ENCODE measurements at regions not wholly inside any gene's neighbourhood (a gene's known extent, or its start where the extent isn't known, plus 50 kb on each side); places are given as distances from the start of the nearest gene placed in this dataset.
"Not testable (repeated sequence)": the region's sequence is repeated elsewhere in the genome, so short reads cannot be mapped to it uniquely, and the experiment has no call there.

DNA sequence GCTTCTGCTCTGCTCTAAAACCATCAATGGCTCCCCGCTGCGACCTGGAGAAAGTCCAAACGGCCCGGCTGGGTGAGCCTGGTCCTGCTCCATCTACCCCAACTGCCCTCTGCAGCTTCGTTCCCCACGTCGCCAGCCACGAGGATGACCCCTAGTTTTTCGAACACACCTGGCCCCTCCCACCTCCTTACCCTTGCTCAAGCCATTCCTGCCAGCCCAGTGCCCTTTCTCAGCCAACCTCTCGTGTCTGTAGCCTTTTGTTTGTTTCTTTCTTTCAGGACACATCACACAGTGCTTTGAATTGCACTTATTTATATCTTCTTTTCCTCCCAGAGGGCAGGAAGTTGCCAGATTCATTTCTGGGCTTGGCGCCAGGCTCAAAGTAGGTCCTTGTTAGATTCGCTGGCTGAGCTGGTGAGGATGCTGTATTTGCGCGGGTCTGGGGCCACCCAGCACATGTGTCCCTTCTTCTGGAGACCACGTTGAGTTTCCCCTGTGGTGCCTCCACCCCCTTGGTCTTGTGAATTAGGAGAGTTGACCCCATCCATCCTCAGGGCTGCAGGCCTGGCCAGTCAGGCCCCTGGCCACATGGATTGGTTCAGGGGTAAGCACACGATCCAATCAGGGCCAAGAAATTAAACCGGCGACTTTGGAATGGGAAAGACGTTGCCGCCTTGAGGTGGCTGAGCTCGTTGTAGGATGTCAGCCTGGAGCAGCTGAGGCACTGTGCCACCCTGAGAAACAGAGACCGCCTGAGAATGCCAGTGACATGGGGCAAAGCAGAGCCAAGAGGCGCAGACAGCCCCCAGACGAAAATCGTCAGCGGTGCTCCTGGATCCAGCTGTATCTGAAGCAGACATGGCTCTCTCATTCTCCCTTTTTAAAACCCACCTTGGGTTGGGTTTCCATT is 156.0 kb downstream of the CEBPB start:
- DNase-seq, result peak in 1 of 2 donors; percentile 67

GRCh38 chr20:50347284-50348063 is 156.8 kb downstream of the CEBPB start:
- no peak for DNase-seq

DNA sequence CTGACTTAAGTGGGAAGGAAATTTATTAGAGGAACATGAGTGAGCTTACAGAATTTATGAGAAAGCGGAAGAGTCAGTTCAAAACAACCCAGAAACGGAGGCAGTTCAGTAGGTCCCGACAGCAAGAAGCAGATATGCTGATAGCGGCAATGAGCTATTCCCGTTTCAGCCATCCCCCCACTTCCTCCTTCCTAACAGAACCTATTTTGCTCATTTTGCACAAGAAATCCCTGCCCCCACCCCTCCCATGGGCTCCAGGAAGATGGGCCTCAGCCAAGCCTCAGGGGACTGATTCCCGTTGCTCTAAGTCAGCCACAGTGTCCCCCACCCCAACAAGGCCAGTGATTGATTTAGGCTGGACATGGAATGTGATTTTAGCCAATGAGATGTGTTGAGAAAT is 157.5 kb downstream of the CEBPB start:
- no peak for DNase-seq

- DNase-seq, result no peak
Observed at GRCh38 chr20:50350510-50351249, 159.5 kb upstream of the PTPN1 start.

DNA sequence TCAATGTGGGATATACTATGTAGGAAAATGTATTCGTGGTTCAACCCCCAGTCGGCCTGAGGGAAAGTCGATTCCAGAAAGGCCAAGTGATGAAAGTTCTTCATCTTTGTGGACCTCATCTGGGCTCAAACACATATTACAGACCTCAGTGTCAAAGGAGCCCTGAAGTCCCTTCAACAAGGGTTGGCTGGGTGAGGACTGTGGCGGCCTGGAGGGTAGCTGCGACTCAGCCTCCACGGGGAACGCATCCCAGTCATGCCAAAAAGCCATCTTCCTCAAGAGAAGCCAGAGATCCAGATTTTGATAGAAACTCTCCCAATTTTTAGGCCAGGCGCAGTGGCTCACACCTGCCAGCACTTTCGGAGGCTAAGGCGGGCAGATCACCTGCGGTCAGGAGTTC is 158.6 kb upstream of the PTPN1 start:
- DNase-seq, result no peak

DNA sequence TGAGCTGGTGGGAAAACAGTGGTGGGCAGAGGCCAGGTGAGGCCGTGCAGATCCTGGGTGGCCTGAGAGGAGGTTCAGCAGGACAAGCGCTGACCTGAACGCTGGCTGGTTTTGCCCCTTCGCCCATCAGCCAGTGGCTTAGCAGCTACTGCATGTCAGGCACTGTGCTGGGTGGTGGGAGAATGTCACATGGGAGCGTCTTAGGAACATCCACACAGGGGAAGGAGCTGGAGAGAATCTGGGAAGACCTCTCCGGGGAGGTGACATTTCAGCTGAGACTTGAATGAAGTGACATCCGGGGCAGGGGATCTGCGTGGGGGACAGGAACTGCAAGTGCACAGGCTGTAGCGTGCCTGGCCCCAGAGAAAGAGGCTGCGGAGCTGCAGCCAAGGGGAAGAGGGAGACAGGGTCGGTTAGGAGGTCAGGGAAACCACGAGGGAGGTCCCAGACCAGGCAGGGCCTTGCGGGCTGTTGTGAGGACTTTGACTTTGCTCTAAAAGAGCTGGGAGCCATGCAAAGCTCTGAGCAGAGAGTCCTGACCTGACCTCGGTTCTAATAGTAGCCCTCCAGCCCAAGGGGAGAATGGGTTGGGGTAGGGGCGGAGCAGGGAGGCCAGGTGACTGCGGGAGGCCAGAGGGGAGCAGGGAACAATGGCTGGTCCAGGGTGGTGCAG is 156.8 kb upstream of the PTPN1 start:
- no peak for DNase-seq

- DNase-seq, result no peak
Observed at GRCh38 chr20:50354721-50355589, 155.2 kb upstream of the PTPN1 start.

DNA sequence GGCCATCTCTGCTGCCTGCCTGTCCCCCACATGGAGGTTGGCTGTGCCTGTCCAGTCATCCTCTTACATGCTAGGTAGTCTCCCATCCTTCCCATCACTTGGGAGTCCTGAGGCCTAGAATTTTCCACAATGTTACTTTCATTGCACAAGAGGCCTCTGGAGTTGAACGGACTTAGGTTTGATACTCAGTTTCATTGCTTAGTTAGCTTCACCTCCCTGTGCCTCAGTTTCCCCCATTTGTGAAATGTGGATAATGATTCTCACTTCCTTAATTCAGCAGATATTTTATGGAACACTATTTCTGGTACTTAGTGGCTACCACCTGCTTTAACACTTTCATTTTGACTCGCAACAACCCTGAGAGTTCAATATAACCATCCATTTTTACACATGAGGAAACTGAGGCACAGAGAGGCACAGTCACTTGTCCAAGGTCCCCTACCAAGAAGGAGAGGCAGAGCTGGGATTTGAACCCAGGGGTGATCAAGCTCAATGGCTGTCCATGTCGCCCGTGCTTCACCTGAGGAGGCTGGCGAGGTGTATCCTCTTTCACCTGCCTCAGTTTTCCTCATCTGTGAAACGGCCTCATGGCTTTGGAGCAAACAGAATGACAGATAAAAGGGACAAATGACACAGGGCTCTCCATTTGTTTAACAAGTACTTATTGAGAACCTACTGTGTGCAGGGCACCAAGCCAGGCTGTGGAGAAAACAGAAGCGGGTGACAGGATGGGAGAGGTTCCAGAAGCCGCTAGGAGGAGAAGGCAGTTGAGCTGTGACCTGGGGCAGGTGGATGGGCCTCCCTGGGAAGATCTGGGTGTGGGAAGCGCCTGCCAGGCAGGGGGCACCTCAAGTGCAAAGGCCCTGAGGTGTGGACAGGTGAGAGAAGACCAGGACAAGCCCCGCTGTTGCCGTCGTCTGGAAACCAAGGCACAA is 154.3 kb upstream of the PTPN1 start:
- no peak for DNase-seq

DNA sequence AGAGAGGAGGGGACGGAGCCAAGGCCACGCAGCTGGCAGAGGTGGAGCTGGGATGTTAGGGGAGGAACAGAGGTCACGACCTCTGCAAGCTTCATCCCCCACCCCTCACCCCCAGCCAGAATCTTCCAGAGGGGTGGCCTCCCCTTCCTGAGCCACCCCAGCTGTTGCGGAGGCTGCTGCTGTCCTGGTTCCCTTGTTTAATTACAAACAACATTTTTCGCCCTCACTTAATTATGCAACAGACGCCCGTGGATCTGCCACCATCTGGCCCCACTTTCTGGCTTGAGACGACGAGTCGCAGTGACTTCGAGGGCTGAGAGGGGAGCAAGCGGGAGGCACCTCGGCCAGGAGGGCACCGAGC is 153.7 kb upstream of the PTPN1 start:
- no peak for DNase-seq

- DNase-seq, result no peak
Observed at GRCh38 chr20:50356962-50357782, 153.0 kb upstream of the PTPN1 start.

DNA sequence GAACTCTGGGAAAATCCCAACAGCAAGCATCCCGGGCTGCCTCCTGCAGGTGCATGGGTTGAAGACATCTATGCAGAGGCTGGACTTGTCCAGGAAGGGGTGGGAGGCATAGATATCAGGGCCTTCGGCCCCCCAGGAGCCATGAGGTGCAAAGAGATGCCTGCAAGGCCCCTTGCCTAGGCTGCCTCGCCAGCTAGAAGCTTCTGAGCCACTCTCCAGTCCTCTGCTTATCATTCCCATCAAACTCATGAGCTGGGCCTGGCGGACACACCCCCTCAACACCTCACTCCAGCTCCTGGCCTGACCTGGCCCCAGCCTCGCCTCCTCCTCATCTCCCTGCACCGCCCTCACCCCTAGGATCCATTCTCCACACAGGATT is 152.4 kb upstream of the PTPN1 start:
- DNase-seq, result no peak

DNA sequence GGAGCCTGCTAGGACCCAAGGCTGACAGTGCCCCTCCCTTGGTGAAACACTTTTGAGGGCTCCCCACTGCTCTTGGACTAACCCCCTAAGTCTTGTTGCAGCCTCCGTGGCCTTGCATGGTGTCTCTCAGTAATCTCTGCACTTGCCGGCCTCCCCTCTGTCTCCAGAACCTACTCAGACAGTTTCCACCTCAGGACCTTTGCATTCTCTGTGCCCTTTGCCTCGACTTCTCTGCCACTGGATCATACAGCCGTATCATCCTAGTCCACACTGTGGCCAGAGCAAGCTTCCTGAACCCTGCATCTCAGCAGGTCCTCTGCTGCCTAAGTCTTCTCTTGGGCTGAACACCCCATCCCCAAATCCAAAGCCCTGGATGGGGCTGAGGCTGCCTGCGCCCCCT is 152.0 kb upstream of the PTPN1 start:
- DNase-seq, result no peak

- DNase-seq, result no peak
Observed at GRCh38 chr20:50358971-50359370, 151.2 kb upstream of the PTPN1 start.

DNA sequence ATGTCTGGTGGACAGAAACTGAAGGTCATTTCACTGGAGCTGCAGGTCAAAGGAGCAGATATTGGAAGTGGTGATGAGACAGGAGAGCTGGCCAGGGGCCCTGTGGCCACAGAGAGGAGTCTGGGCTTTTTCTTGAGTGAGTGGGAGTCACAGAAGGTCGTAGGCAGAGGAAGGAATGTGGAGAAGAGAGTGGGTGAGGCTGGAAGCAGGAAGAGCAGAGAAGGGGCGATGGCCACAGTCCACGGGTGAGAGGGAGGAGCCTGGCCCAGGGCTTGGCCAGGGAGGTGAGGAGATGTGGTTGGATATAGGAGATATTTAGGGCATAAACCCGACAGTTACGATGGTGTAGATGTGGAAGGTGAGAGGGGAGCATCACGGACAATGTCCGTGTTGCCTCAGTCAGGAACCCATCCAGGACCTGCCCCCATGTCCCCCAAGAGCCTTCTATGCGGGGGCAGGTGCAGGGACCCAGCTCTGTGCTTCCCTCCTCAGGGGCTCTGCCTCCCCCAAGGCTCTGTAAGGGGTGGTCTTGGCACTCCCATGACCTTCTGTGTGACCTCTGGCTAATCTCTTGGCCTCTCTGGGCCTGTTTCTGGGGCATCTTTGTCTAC is 150.5 kb upstream of the PTPN1 start:
- no peak for DNase-seq

DNA sequence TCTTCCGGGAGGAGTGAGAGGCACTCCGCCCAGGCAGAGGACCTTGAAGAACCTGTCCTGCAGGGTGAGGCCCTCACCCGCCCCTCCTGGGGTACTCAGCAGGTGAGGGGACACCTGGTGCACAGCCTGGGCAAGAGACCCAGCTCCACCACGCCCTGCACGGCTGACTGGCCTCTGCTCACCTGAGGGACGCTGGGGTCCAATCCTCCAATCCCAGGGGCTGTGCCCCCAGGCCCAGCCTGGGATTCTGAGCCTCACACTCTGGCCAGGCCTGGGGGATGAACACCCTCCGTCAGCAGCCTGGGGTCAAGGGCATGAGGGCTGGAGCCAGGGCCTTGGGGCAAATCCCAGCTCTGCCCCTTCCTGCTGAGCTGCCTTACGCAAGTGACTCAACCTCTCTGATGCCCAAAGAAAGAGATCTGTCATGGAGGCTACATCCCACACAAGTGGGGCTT is 149.9 kb upstream of the PTPN1 start:
- DNase-seq, result no peak

GRCh38 chr20:50360921-50361320 is 149.3 kb upstream of the PTPN1 start:
- DNase-seq, result no peak

DNA sequence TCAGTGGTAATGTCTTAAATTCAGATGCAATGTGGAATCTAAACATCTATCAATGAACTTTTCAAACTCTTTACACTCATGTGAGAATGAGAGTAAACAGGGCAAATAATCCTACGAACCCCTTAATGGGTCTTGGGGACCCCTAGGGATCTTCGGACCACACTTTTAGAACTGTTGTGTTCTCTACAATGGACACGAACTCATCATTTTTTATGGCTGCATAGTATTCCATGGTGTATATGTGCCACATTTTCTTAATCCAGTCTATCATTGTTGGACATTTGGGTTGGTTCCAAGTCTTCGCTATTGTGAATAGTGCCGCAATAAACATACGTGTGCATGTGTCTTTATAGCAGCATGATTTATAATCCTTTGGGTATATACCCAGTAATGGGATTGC is 148.0 kb upstream of the PTPN1 start:
- DNase-seq, result not testable (repeated sequence)

DNA sequence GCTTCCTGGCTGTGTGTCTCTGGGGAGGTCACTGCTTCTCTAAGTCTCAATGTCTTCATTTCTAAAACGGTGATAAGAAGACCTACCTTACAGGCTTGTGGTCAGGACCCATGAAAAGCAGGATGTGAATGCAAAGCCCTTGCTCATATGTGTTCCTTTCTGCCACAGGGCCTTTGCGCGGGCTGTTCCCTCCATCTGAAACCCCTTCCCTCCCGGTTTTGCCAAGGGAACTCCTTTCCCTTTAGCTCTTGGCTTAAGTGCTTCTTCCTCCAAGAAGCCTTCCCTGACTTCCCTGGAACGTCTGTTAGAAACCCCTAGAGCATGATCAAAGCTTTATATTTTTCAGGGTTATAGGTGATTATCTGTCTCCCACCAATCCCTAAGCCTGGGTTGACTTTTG is 147.2 kb upstream of the PTPN1 start:
- no peak for DNase-seq

DNA sequence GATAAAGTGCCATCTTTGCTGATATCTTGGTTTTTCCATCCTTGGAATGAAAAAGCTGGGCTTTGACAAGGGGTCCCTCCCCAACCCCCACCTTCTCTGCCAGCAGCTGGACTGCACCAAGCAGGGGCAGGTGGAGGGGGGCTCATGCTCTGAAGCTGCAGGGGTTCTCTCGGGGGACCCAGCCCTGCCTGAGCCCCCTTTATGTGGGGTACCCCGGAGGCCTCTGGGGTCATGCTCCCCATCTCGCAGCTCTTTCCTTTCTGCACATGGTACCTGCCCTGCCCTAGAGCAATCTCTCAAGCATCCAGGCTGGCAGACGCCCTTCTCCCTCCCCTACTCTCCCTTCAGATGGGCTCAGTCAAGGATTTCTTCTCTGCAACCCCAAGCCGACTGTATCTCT is 146.7 kb upstream of the PTPN1 start:
- DNase-seq, result no peak

Data from bone marrow (tissue), 2 donors.